GM12875 (cell line): ENCODE measurements at regions not wholly inside any gene's neighbourhood (a gene's known extent, or its start where the extent isn't known, plus 50 kb on each side); places are given as distances from the start of the nearest gene placed in this dataset.

Source experiments
- H3K4me3 ChIP-seq: one replicate; pipeline ENCODE4 v1.5.1; 2011; ENCODE audit warnings: low read depth, low read length, control low read depth
- CTCF ChIP-seq: IDR thresholded peaks from 2 replicates; pipeline ENCODE4 v1.5.1; 2011; ENCODE audit warnings: low read depth, mild to moderate bottlenecking, control low read depth, inconsistent platforms, low read length, moderate library complexity, borderline replicate concordance; ENCODE audit not compliant: insufficient read depth

GRCh38 chr6:105966481-105966880 is 119.7 kb upstream of the PRDM1 start:
- H3K4me3 ChIP-seq, result no peak overlapping the region
- no peak for TF ChIP-seq CTCF

GRCh38 chr6:105964979-105965760 is 121.0 kb upstream of the PRDM1 start:
- no peak for TF ChIP-seq CTCF

GRCh38 chr6:105954148-105954547 is 132.0 kb upstream of the PRDM1 start:
- no peak for TF ChIP-seq CTCF
- H3K4me3 ChIP-seq, result no peak overlapping the region

More at GRCh38 chr6:105964979-105965760, 121.0 kb upstream of the PRDM1 start:
- no peak overlapping the region for H3K4me3 ChIP-seq

GRCh38 chr6:105952772-105953690 is 133.1 kb upstream of the PRDM1 start:
- TF ChIP-seq CTCF, result no peak
- no peak overlapping the region for H3K4me3 ChIP-seq

- no peak overlapping the region for H3K4me3 ChIP-seq
- no peak for TF ChIP-seq CTCF
These were observed 133.8 kb upstream of the PRDM1 start for GRCh38 chr6:105952326-105952725.

- H3K4me3 ChIP-seq, result no peak overlapping the region
- no peak for TF ChIP-seq CTCF
These were observed 134.8 kb upstream of the PRDM1 start for GRCh38 chr6:105951322-105951721.
